GM12872 (cell line): ENCODE measurements at regions not wholly inside any gene's neighbourhood (a gene's known extent, or its start where the extent isn't known, plus 50 kb on each side); places are given as distances from the start of the nearest gene placed in this dataset.

Experiments used
- TF ChIP-seq, protein P1 (sequence below): IDR thresholded peaks from 3 replicates; pipeline ENCODE4 v1.5.1; 2011; ENCODE audit warnings: low read depth, mild to moderate bottlenecking, low read length, moderate library complexity; ENCODE audit not compliant: insufficient read depth

DNA sequence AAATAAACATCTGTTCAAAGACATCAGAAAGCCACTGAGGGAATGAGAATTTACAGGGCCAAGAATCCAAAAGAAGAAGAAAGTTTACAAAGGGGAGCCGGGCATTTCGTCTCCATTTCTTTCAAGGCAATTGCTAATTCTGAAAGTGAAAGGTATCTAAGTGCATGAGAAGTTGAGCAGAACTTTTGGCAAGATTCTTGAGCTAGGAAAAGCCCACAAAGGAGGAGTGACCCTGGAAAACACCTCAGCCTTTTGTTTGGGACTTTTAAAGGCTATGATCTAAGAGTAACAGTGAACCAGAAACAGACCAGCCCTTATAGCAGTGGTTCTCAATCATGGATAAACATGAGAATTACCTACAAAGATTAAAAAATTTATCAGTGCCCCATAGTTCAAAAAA is 87.4 kb downstream of the MDH1 start:
- TF ChIP-seq, protein P1, sequence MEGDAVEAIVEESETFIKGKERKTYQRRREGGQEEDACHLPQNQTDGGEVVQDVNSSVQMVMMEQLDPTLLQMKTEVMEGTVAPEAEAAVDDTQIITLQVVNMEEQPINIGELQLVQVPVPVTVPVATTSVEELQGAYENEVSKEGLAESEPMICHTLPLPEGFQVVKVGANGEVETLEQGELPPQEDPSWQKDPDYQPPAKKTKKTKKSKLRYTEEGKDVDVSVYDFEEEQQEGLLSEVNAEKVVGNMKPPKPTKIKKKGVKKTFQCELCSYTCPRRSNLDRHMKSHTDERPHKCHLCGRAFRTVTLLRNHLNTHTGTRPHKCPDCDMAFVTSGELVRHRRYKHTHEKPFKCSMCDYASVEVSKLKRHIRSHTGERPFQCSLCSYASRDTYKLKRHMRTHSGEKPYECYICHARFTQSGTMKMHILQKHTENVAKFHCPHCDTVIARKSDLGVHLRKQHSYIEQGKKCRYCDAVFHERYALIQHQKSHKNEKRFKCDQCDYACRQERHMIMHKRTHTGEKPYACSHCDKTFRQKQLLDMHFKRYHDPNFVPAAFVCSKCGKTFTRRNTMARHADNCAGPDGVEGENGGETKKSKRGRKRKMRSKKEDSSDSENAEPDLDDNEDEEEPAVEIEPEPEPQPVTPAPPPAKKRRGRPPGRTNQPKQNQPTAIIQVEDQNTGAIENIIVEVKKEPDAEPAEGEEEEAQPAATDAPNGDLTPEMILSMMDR: no peak

DNA sequence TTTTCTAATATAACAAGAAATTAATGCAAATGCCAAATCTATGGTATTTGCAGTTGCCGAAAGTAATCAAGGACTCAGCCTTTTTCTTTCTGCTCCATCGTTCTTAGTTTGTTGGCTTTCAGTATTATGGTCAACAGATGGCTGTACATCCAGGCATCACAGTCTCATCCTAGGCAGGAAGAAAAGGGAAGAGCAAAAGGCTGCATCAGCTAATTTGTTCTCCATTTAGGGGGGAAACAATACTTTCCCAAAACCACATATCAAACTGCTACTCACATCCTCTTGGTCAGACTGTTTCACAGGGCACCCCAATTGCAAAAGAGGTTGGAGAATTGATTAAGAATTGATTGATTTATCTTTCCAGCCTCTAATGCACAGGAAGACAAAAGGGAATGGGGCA is 89.3 kb downstream of the MDH1 start:
- TF ChIP-seq, protein P1: no peak

GRCh38 chr2:63678551-63678950 is 89.8 kb downstream of the MDH1 start:
- TF ChIP-seq, protein P1: no peak

GRCh38 chr2:63679252-63679855 is 90.6 kb downstream of the MDH1 start:
- TF ChIP-seq, protein P1: no peak

DNA sequence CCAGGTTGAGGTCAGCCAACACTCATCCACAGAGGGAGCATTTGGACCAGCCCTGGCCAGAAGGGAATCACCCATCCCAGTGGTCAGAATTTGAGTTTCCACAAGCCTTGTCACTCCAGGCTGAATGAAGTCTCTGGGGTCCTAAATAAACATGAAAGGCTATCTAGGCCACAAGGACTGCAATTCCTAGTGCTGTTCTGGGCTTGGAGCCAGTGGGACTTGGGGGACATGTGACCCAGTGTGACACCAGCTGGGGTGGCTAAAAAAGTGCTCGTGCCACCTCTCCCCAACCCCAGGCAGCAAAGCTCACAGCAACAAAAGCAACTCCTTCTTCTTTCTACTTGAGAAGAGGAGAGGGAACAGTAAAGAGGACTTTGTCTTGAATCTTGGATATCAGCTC is 91.7 kb downstream of the MDH1 start:
- TF ChIP-seq, protein P1: no peak

DNA sequence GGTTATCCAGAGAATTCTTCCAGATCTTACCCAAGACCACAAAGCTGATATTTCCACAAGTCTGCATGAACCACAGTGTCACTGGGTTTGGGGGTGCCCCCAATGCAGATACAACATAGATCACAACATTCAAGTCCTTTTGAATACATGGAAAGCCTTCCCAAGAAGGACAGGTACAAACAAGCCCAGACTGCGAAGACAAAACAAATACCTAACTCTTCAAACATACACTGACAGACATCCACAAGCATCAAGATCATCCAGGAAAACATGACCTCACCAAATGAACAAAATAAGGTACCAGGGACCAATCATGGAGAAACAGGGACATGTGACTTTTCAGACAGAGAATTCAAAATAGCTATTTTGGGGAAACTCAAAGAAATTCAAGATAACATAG is 93.1 kb downstream of the MDH1 start:
- TF ChIP-seq, protein P1: no peak

GRCh38 chr2:63692002-63692606 is 103.3 kb downstream of the MDH1 start:
- TF ChIP-seq, protein P1: peak; percentile 40; the same call in 1 of the 3 replicates
